Fibroblast of lung (primary cell): ENCODE measurements at regions not wholly inside any gene's neighbourhood (a gene's known extent, or its start where the extent isn't known, plus 50 kb on each side); places are given as distances from the start of the nearest gene placed in this dataset.
"Not testable (repeated sequence)": the region's sequence is repeated elsewhere in the genome, so short reads cannot be mapped to it uniquely, and the experiment has no call there.

Experiments used
- EZH2 ChIP-seq: IDR thresholded peaks from 2 replicates; pipeline ENCODE4 v1.5.1; 2012; ENCODE audit warnings: low read length, control low read depth, mild to moderate bottlenecking; ENCODE audit errors: missing control alignments
- TF ChIP-seq, protein P1 (sequence below), 2 donors: IDR thresholded peaks in 1 of 2; conservative IDR thresholded peaks in 1 of 2; 1 replicate in 1 of 2; 2 replicates in 1 of 2; pipeline ENCODE4 v1.5.1; 2011 to 2012; ENCODE audit warnings: low read length in 2 of 2, control low read depth in 1 of 2, inconsistent platforms in 1 of 2, low read depth in 1 of 2, mild to moderate bottlenecking in 1 of 2

DNA sequence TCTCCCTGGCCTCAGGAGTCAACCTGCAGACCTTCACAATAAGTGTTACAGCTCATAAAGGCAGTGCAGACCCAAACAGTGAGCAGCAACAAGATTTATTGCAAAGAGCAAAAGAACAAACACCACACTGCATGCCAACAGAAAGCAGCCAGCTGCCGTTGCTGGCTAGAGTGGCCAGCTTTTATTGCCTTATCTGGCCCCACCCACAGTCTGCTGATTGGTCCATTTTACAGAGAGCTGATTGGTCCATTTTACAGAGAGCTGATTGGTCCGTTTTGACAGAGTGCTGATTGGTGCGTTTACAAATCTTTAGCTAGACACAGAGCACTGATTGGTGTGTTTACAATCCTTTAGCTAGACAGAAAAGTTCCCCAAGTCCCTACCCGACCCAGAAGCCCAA lies 885.9 kb upstream of the SPRY2 start:
- TF ChIP-seq, protein P1, sequence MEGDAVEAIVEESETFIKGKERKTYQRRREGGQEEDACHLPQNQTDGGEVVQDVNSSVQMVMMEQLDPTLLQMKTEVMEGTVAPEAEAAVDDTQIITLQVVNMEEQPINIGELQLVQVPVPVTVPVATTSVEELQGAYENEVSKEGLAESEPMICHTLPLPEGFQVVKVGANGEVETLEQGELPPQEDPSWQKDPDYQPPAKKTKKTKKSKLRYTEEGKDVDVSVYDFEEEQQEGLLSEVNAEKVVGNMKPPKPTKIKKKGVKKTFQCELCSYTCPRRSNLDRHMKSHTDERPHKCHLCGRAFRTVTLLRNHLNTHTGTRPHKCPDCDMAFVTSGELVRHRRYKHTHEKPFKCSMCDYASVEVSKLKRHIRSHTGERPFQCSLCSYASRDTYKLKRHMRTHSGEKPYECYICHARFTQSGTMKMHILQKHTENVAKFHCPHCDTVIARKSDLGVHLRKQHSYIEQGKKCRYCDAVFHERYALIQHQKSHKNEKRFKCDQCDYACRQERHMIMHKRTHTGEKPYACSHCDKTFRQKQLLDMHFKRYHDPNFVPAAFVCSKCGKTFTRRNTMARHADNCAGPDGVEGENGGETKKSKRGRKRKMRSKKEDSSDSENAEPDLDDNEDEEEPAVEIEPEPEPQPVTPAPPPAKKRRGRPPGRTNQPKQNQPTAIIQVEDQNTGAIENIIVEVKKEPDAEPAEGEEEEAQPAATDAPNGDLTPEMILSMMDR (conservative IDR thresholded peaks at IDR 0.05 in 1 of 2, IDR thresholded peaks at IDR 0.05 in 1 of 2; ENCODE audit: low read depth in 1 of 2, low read length in 2 of 2), result not testable (repeated sequence)
- not testable (repeated sequence) for TF ChIP-seq EZH2
